ENCODE measurements at regions not wholly inside any gene's neighbourhood (a gene's known extent, or its start where the extent isn't known, plus 50 kb on each side); places are given as distances from the start of the nearest gene placed in this dataset.
"Not testable (repeated sequence)": the region's sequence is repeated elsewhere in the genome, so short reads cannot be mapped to it uniquely, and the experiment has no call there.

DNA sequence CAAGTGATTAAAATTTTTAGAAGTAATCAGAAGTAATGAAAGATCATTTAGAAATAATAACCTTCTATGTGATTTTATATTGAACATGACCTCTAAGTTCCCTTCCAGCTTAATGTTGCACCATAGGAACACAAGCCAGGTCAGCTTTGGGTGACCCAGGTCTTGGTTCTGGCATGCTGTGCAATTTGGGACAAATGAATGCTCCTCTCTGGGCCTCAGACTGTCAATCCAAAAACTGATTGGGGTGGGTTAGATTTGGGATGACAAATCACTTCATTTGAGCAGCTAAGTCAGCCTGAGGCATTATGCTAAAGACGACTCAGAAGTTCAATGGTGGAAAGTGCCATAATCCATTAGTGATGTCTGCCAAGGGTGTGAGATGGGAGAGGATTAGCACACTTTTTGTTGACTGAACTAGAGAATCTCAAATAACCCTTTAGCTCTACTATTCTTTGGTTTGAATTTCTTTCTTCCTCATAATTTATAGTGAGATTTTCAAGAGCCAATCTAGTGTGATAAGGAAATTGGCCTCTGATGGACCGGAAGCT is 60.7 kb upstream of the BOD1 start:
- in situ Hi-C loops (cut with HindIII; ENCODE audit: low sequenced_read_pairs) = no loop called here
- TF ChIP-seq, protein P1, sequence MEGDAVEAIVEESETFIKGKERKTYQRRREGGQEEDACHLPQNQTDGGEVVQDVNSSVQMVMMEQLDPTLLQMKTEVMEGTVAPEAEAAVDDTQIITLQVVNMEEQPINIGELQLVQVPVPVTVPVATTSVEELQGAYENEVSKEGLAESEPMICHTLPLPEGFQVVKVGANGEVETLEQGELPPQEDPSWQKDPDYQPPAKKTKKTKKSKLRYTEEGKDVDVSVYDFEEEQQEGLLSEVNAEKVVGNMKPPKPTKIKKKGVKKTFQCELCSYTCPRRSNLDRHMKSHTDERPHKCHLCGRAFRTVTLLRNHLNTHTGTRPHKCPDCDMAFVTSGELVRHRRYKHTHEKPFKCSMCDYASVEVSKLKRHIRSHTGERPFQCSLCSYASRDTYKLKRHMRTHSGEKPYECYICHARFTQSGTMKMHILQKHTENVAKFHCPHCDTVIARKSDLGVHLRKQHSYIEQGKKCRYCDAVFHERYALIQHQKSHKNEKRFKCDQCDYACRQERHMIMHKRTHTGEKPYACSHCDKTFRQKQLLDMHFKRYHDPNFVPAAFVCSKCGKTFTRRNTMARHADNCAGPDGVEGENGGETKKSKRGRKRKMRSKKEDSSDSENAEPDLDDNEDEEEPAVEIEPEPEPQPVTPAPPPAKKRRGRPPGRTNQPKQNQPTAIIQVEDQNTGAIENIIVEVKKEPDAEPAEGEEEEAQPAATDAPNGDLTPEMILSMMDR (IDR thresholded peaks at IDR 0.05; ENCODE audit: low read depth, low read length) = no peak
- no peak for DNase-seq (ENCODE audit: low read depth, low spot score)

GRCh38 chr5:173679909-173680630 is 63.6 kb upstream of the BOD1 start:
- no peak overlapping the region for H3K4me3 ChIP-seq (ENCODE audit: low read depth, low read length)
- TF ChIP-seq, protein P1 (IDR thresholded peaks at IDR 0.05; ENCODE audit: low read depth, low read length) = no peak
- in situ Hi-C loops (cut with HindIII; ENCODE audit: low sequenced_read_pairs) = no loop called here
- no peak for DNase-seq (ENCODE audit: low read depth, low spot score)

More for the DNA sequence above, 60.7 kb upstream of the BOD1 start:
- H3K4me3 ChIP-seq (ENCODE audit: low read depth, low read length) = no peak overlapping the region

GRCh38 chr5:173680660-173681242 is 64.3 kb upstream of the BOD1 start:
- in situ Hi-C loops (cut with HindIII; ENCODE audit: low sequenced_read_pairs) = no loop called here
- TF ChIP-seq, protein P1 (IDR thresholded peaks at IDR 0.05; ENCODE audit: low read depth, low read length) = no peak
- no peak overlapping the region for H3K4me3 ChIP-seq (ENCODE audit: low read depth, low read length)
- no peak for DNase-seq (ENCODE audit: low read depth, low spot score)

DNA sequence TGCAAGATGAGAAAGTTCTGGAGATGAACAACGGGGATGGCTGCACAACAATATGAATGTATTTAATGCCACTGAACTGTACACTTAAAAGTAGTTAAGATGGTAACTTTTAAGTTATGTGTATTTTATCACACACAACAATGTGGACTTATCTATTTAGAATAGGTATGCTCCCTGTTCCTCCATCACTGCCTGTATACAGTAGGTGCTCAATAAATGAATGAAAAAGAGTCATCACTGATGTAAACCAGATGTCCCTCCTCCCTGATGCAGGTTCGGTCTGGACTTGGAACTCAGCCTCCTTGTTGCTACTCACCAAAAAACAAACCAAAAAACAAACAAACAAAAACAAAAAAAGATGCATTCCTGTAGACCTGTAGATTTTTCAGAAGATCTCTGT is 65.9 kb upstream of the BOD1 start:
- H3K4me3 ChIP-seq (ENCODE audit: low read depth, low read length) = no peak overlapping the region
- TF ChIP-seq, protein P1 (IDR thresholded peaks at IDR 0.05; ENCODE audit: low read depth, low read length) = no peak
- no peak for DNase-seq (ENCODE audit: low read depth, low spot score)
- in situ Hi-C loops (cut with HindIII; ENCODE audit: low sequenced_read_pairs) = no loop called here

DNA sequence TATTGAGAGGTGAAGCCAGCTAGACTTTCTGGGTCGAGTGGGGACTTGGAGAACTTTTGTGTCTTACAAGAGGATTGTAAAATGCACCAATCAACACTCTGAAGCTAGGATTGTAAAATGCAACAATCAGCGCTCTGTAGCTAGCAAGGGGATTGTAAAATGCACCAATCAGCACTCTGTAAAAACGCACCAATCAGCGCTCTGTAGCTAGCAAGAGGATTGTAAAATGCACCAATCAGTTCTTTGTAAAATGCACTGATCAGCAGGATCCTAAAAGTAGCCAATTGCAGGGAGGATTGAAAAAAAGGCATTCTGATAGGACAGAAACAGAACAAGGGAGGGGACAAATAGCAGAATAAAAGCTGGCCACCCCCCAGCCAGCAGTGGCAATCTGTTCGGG is 68.1 kb upstream of the BOD1 start:
- in situ Hi-C loops (cut with HindIII; ENCODE audit: low sequenced_read_pairs); H3K4me3 ChIP-seq (ENCODE audit: low read depth, low read length); DNase-seq (ENCODE audit: low read depth, low spot score): not testable (repeated sequence)

- DNase-seq (ENCODE audit: low read depth, low spot score) = no peak
- TF ChIP-seq, protein P1 (IDR thresholded peaks at IDR 0.05; ENCODE audit: low read depth, low read length) = no peak
- H3K4me3 ChIP-seq (ENCODE audit: low read depth, low read length) = no peak overlapping the region
- in situ Hi-C loops (cut with HindIII; ENCODE audit: low sequenced_read_pairs) = no loop called here
These were observed 70.5 kb upstream of the BOD1 start for GRCh38 chr5:173686950-173687349.

- H3K4me3 ChIP-seq (ENCODE audit: low read depth, low read length) = no peak overlapping the region
- TF ChIP-seq, protein P1 (IDR thresholded peaks at IDR 0.05; ENCODE audit: low read depth, low read length) = no peak
- DNase-seq (ENCODE audit: low read depth, low spot score) = no peak
- in situ Hi-C loops (cut with HindIII; ENCODE audit: low sequenced_read_pairs) = no loop called here
These were observed 72.3 kb upstream of the BOD1 start for GRCh38 chr5:173688703-173689102.

All from astrocyte of the spinal cord (primary cell).